ENCODE measurements at regions not wholly inside any gene's neighbourhood (a gene's known extent, or its start where the extent isn't known, plus 50 kb on each side); places are given as distances from the start of the nearest gene placed in this dataset.

DNA sequence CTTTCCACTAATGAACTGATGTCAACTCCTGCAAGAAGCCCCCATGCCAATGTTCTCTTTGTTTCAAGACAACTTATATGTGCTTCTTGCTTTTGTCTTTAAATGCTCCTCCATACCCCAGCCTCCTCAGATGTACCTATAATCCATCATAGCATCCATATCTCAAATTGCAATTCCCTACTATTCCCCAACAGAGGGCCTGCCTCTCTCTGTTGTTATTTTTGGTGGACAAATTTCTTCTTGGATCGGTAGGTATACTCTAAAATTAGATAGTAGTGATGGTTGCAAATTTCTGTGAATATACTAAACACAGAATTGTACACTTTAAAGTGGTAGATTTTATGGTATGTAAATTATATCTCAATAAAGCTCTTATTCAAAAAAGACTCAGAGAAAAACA lies 820.1 kb downstream of the METTL4 start:
- no peak overlapping the region for H3K9ac ChIP-seq (ENCODE audit: low read length)
- no peaks in the 10 kb centered on the region for H3K4me1 ChIP-seq (ENCODE audit: low read length)
- no peaks in the 10 kb centered on the region for H3K36me3 ChIP-seq (replicated peaks; ENCODE audit: low read depth, low read length)
- H3K4me2 ChIP-seq (ENCODE audit: low read length): no peak overlapping the region
- no peaks in the 10 kb centered on the region for H3K79me2 ChIP-seq (ENCODE audit: low read length)
- H4K20me1 ChIP-seq (ENCODE audit: insufficient read depth, low read length): no peaks in the 10 kb centered on the region
- TF ChIP-seq EZH2phosphoT487 (IDR thresholded peaks at IDR 0.05; ENCODE audit: low read depth): no peak
- TF ChIP-seq, protein P1, sequence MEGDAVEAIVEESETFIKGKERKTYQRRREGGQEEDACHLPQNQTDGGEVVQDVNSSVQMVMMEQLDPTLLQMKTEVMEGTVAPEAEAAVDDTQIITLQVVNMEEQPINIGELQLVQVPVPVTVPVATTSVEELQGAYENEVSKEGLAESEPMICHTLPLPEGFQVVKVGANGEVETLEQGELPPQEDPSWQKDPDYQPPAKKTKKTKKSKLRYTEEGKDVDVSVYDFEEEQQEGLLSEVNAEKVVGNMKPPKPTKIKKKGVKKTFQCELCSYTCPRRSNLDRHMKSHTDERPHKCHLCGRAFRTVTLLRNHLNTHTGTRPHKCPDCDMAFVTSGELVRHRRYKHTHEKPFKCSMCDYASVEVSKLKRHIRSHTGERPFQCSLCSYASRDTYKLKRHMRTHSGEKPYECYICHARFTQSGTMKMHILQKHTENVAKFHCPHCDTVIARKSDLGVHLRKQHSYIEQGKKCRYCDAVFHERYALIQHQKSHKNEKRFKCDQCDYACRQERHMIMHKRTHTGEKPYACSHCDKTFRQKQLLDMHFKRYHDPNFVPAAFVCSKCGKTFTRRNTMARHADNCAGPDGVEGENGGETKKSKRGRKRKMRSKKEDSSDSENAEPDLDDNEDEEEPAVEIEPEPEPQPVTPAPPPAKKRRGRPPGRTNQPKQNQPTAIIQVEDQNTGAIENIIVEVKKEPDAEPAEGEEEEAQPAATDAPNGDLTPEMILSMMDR (IDR thresholded peaks at IDR 0.05; ENCODE audit: low read depth, low read length): no peak
- H2AFZ ChIP-seq (ENCODE audit: low read depth, low read length): no peak overlapping the region
- no peaks in the 10 kb centered on the region for H3K27me3 ChIP-seq (ENCODE audit: low read depth, low read length)
- H3K9me3 ChIP-seq (ENCODE audit: insufficient read depth, low read length): no peaks in the 10 kb centered on the region
- H3K4me3 ChIP-seq (ENCODE audit: low read length): no peak overlapping the region
- no peak overlapping the region for H3K27ac ChIP-seq (ENCODE audit: low read length)

DNA sequence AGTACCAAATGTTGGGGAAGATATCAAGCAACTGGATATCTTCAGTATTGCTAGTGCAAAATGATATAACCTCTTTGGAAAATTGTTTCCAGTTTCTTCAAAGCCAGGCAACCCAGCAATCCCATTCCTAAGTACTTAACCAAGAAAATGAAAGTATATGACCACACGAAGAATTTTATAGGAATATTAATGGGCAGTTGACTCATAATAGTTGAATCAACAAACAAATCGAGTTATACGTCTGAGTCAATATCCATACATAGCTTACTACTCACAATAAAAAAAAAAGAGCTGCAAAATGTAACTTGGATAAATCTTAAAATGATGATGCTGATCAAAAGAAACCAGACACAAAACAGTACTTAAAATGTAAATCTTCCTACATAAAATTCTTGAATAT lies 810.4 kb downstream of the METTL4 start:
- H4K20me1 ChIP-seq (ENCODE audit: insufficient read depth, low read length): no peaks in the 10 kb centered on the region
- H3K4me1 ChIP-seq (ENCODE audit: low read length): no peaks in the 10 kb centered on the region
- H3K9ac ChIP-seq (ENCODE audit: low read length): no peak overlapping the region
- H2AFZ ChIP-seq (ENCODE audit: low read depth, low read length): no peak overlapping the region
- no peaks in the 10 kb centered on the region for H3K36me3 ChIP-seq (replicated peaks; ENCODE audit: low read depth, low read length)
- H3K79me2 ChIP-seq (ENCODE audit: low read length): no peaks in the 10 kb centered on the region
- H3K4me3 ChIP-seq (ENCODE audit: low read length): no peak overlapping the region
- no peak for TF ChIP-seq EZH2phosphoT487 (IDR thresholded peaks at IDR 0.05; ENCODE audit: low read depth)
- TF ChIP-seq, protein P1 (IDR thresholded peaks at IDR 0.05; ENCODE audit: low read depth, low read length): no peak
- no peaks in the 10 kb centered on the region for H3K9me3 ChIP-seq (ENCODE audit: insufficient read depth, low read length)
- H3K4me2 ChIP-seq (ENCODE audit: low read length): no peak overlapping the region
- H3K27ac ChIP-seq (ENCODE audit: low read length): no peak overlapping the region
- no peaks in the 10 kb centered on the region for H3K27me3 ChIP-seq (ENCODE audit: low read depth, low read length)

DNA sequence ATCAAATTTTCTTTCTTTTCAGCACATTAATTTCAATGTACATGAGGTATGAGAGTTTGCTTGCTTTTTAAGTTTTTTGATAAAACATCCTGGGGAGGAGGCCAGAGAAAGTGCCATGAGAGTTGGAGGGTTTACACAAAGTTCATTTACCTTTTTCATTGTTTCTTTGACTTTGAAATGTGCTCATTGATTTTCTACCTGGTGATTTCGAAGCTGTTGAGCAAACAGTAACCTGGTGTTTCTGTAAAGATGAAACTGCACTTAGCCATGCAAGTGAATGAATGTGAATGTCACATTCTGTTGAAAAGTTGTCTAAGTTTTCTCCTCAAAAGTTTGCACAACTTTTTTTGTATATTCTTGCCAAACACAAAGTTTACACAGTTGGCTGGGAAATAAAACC lies 797.0 kb downstream of the METTL4 start:
- Histone ChIP-seq H4K20me1 (ENCODE audit: insufficient read depth, low read length) (no peaks in the 10 kb centered on the region), H3K4me2 (ENCODE audit: low read length) (no peak overlapping the region), H3K27ac (ENCODE audit: low read length) (no peak overlapping the region), H3K9ac (ENCODE audit: low read length) (no peak overlapping the region), H3K27me3 (ENCODE audit: low read depth, low read length) (no peaks in the 10 kb centered on the region), H3K36me3 (replicated peaks; ENCODE audit: low read depth, low read length) (no peaks in the 10 kb centered on the region), H3K79me2 (ENCODE audit: low read length) (no peaks in the 10 kb centered on the region), H2AFZ (ENCODE audit: low read depth, low read length) (no peak overlapping the region), H3K4me3 (ENCODE audit: low read length) (no peak overlapping the region), H3K9me3 (ENCODE audit: insufficient read depth, low read length) (no peaks in the 10 kb centered on the region), H3K4me1 (ENCODE audit: low read length) (no peaks in the 10 kb centered on the region)
- no peak for TF ChIP-seq EZH2phosphoT487 (IDR thresholded peaks at IDR 0.05; ENCODE audit: low read depth)
- TF ChIP-seq, protein P1 (IDR thresholded peaks at IDR 0.05; ENCODE audit: low read depth, low read length): no peak

DNA sequence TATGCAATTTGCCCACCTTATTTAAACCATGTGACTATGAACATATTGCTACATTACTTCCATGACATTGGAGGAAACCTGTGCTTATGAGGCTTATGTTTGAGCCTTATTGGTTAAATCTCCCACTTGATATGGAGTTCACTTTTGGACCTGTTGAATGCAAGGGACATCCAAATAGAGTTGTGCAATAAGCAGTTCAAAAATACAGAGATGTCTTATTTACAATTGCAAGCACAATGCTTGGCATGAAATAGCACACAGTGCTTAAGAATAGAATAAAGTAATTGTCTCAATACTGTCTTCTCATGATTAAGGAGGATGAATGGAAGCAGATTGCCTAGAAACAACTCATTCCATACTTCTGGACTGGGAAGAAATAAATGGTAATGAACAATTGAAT lies 793.5 kb downstream of the METTL4 start:
- Histone ChIP-seq H3K9ac (ENCODE audit: low read length) (no peak overlapping the region), H4K20me1 (ENCODE audit: insufficient read depth, low read length) (no peaks in the 10 kb centered on the region), H3K27ac (ENCODE audit: low read length) (no peak overlapping the region), H2AFZ (ENCODE audit: low read depth, low read length) (no peak overlapping the region), H3K4me3 (ENCODE audit: low read length) (no peak overlapping the region), H3K27me3 (ENCODE audit: low read depth, low read length) (no peaks in the 10 kb centered on the region), H3K36me3 (replicated peaks; ENCODE audit: low read depth, low read length) (no peaks in the 10 kb centered on the region), H3K79me2 (ENCODE audit: low read length) (no peaks in the 10 kb centered on the region), H3K9me3 (ENCODE audit: insufficient read depth, low read length) (no peaks in the 10 kb centered on the region), H3K4me1 (ENCODE audit: low read length) (no peaks in the 10 kb centered on the region), H3K4me2 (ENCODE audit: low read length) (no peak overlapping the region)
- no peak for TF ChIP-seq EZH2phosphoT487 (IDR thresholded peaks at IDR 0.05; ENCODE audit: low read depth)
- TF ChIP-seq, protein P1 (IDR thresholded peaks at IDR 0.05; ENCODE audit: low read depth, low read length): no peak

All from OCI-LY3 (cell line).